ENCODE measurements at regions not wholly inside any gene's neighbourhood (a gene's known extent, or its start where the extent isn't known, plus 50 kb on each side); places are given as distances from the start of the nearest gene placed in this dataset.

DNA sequence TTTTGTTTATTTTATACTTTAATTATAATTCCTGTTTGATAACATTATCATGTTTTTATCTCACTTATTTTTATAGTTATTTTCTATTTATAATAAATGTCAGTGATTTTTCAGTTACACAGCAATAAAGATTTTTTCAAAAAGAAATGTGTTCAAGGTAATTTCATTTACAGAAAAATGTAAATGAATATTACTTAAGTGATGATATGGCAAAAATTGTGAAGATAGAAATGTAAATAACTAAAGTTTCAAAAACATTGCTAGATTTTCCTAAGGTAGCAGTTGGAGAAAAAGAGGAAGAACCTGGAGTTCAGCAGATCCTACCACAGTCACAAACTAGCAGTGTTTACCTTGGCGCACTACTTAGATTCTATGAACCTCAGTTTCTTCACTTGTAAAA lies 202.6 kb downstream of the RFPL4B start:
- H3K36me3 Mint-ChIP-seq = no peaks in the 10 kb centered on the region
- H3K27ac Mint-ChIP-seq = no peak overlapping the region
- DNase-seq (no peak), ATAC-seq (no peak)
- CTCF ChIA-PET = no interaction called here
- H3K4me1 Mint-ChIP-seq = no peaks in the 10 kb centered on the region
- no peak overlapping the region for H3K4me3 Mint-ChIP-seq
- no peaks in the 10 kb centered on the region for H3K9me3 Mint-ChIP-seq (ENCODE audit: low read depth)
- no peaks in the 10 kb centered on the region for H3K27me3 Mint-ChIP-seq

DNA sequence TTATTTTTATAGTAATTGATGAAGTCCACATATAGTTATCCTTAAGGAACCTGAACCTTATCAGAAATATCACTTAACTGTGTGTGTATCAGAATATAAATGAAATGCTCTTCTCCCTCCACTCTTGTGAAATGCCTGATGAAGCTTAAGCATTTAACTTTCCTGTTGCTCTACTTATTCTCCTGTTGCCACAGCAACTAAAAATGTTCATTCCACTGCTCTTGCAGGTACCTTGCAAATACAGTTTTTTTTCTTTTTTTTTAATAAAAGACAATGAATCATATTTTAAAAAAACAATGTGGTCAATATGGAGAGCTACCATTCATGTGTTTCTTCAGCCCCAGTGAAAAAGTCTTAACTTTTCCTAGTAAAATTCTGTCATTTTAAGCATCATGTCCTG lies 210.3 kb downstream of the RFPL4B start:
- no peak for DNase-seq
- Mint-ChIP-seq H3K4me1 (no peaks in the 10 kb centered on the region), H3K4me3 (no peak overlapping the region), H3K36me3 (no peaks in the 10 kb centered on the region), H3K27ac (no peak overlapping the region), H3K9me3 (ENCODE audit: low read depth) (no peaks in the 10 kb centered on the region), H3K27me3 (no peaks in the 10 kb centered on the region)
- CTCF ChIA-PET = no interaction called here
- no peak for ATAC-seq

GRCh38 chr6:112557961-112558360 lies 210.8 kb downstream of the RFPL4B start:
- H3K4me1 Mint-ChIP-seq = no peaks in the 10 kb centered on the region
- no peak overlapping the region for H3K27ac Mint-ChIP-seq
- H3K27me3 Mint-ChIP-seq = no peaks in the 10 kb centered on the region
- no peaks in the 10 kb centered on the region for H3K9me3 Mint-ChIP-seq (ENCODE audit: low read depth)
- CTCF ChIA-PET = interaction anchor here (0.9 kb wide), 1 partner anchor 16 kb away, joined by 3 read pairs; no protein-coding TSS in a partner anchor
- H3K4me3 Mint-ChIP-seq = no peak overlapping the region
- ATAC-seq (no peak), DNase-seq (no peak)
- H3K36me3 Mint-ChIP-seq = no peaks in the 10 kb centered on the region

GRCh38 chr6:112560651-112561050 lies 213.5 kb downstream of the RFPL4B start:
- CTCF ChIA-PET = no interaction called here
- DNase-seq = no peak

DNA sequence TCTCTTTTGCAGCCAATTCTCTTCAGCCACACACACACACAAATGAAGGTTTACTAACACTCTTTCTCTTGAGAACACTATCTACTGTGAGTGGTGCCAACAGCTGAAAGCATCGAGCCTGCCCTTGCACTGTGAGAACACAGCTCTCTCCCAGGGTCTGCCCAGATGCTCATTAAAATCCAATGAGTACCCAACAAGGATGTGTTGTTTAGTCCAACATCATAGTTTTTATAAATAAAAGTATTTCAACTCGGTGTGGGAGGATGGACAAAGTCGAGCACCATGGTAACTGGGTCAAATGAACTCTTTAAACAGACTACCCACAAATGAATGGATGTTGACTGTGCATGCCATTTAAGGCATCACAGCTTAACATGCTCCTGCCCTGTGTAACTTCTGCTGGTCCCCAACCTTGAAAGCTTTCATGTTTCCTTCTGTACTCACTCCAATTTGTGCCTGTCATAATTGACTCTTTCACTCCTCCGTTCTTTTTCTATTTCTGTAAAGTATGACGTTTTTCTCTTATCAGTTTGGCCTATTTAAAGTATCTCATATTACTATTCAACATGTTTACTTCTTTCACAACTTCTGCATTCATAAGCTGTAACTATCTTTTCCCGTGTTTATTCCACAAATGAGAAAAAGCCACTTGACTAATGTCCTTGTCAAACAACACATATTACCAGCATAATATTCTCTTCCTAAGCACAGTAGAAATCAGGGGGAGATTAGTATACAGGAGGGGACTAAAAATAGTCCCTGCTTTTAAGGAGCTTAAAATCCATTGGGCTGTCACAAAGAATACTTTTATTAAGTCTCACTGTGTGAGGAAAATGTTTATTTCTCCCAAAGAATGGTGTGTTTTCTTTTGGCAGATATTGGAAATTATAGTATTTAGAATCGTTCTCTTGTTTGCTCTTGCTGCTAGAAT lies 215.4 kb downstream of the RFPL4B start:
- no peaks in the 10 kb centered on the region for H3K27me3 Mint-ChIP-seq
- CTCF ChIA-PET = no interaction called here
- H3K4me1 Mint-ChIP-seq = no peaks in the 10 kb centered on the region
- H3K4me3 Mint-ChIP-seq = no peak overlapping the region
- H3K9me3 Mint-ChIP-seq (ENCODE audit: low read depth) = no peaks in the 10 kb centered on the region
- DNase-seq (no peak), ATAC-seq (no peak)
- H3K27ac Mint-ChIP-seq = no peak overlapping the region
- H3K36me3 Mint-ChIP-seq = no peaks in the 10 kb centered on the region

More at GRCh38 chr6:112560651-112561050, 213.5 kb downstream of the RFPL4B start:
- H3K9me3 Mint-ChIP-seq (ENCODE audit: low read depth) = no peaks in the 10 kb centered on the region
- H3K27me3 Mint-ChIP-seq = no peaks in the 10 kb centered on the region
- H3K36me3 Mint-ChIP-seq = no peaks in the 10 kb centered on the region
- no peaks in the 10 kb centered on the region for H3K4me1 Mint-ChIP-seq
- no peak overlapping the region for H3K4me3 Mint-ChIP-seq
- no peak for ATAC-seq
- H3K27ac Mint-ChIP-seq = no peak overlapping the region

DNA sequence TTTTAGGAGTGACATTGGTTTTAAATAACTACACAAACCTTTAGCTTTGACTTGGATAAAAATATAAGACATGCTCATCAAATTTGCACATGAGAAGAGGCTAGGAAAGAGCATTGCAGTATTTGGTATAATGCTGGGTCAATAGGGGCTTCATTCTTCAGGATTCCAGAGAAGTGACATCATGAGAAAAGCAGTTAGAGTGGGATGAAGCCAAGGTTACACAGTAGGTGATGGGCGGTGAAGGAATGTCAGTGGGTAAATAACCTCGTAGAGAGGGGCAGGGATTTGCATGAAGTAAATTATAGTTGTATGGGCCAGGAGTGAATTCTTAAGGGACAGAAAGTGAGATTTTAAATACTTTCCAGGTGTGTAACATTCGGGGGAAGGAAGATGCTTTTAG lies 216.2 kb downstream of the RFPL4B start:
- Mint-ChIP-seq H3K27me3 (no peaks in the 10 kb centered on the region), H3K36me3 (no peaks in the 10 kb centered on the region), H3K27ac (no peak overlapping the region), H3K4me1 (no peaks in the 10 kb centered on the region), H3K4me3 (no peak overlapping the region), H3K9me3 (ENCODE audit: low read depth) (no peaks in the 10 kb centered on the region)
- ATAC-seq (no peak), DNase-seq (no peak)
- CTCF ChIA-PET = no interaction called here

GRCh38 chr6:112568066-112568465 lies 220.9 kb downstream of the RFPL4B start:
- no peaks in the 10 kb centered on the region for H3K9me3 Mint-ChIP-seq (ENCODE audit: low read depth)
- CTCF ChIA-PET = no interaction called here
- H3K4me3 Mint-ChIP-seq = no peak overlapping the region
- no peak overlapping the region for H3K27ac Mint-ChIP-seq
- H3K36me3 Mint-ChIP-seq = no peaks in the 10 kb centered on the region
- no peak for ATAC-seq
- no peaks in the 10 kb centered on the region for H3K27me3 Mint-ChIP-seq
- no peaks in the 10 kb centered on the region for H3K4me1 Mint-ChIP-seq
- DNase-seq = no peak

DNA sequence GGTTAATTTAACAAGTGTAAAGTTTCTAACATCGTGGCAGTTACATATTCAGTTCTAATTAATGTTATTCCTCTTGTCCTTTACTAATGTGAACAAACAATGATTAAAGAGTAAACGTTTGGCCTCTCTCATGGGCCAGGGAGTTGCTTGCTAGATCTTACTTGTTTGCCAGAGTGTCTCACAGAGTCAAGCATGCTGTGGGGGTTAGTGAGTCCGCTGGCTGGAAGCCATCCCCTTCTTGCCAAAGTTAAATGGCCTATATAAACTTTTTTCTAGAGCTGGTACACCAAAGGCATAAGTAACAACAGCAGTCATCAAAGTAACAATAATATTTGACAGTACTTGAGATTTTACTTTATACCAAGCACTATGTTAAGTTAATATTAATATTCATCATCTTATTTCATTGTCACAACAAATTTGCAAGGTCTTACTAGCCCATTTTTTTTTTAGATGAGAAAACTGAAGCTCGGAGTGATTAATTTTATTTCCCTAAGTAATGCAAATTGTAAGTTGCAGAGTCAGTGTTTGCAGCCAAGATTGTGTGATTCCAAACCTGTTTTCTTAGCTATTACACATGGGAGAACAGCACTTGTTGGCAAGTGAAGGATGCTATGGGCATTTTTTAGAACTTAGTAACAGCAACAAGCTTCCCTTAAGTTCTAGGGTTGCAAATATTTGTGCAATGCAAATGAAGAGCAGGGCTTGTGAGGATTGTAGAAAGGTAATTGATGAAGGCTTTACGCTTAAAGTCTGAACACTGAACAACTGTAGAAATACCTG lies 224.5 kb downstream of the RFPL4B start:
- Mint-ChIP-seq H3K9me3 (ENCODE audit: low read depth) (no peaks in the 10 kb centered on the region), H3K36me3 (no peaks in the 10 kb centered on the region), H3K4me1 (no peaks in the 10 kb centered on the region), H3K27me3 (no peaks in the 10 kb centered on the region), H3K27ac (no peak overlapping the region), H3K4me3 (no peak overlapping the region)
- ATAC-seq = no peak
- no peak for DNase-seq
- CTCF ChIA-PET = no interaction called here

- no peaks in the 10 kb centered on the region for H3K27me3 Mint-ChIP-seq
- CTCF ChIA-PET = interaction anchor here (1.0 kb wide), 1 partner anchor 16 kb away, joined by 3 read pairs; no protein-coding TSS in a partner anchor
These were observed 227.1 kb downstream of the RFPL4B start for GRCh38 chr6:112574190-112574589.

DNA sequence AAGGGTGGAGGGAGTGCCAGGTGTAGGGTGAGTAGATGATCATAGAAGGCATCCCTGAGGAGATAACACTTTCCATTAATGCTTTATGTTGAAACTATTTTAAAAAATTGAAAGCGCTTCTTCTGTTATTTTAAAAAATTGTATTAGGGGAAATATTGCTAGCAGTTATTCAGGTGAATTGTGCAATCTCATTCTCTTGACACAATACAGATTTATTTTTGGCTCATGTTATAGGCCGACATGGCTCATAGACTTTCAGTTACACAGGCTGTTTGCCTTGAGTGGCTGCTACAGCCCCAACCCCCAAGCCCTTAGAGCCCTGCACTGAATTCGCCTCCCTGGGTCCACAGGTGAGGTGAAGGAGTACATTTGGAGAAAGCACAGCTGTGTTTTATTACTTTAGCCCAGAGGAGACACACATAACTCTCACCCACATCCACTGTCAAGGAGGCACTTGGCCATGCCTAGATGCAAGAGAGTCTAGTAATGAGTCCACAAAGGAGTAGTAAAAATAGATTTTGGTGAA lies 228.2 kb downstream of the RFPL4B start:
- ATAC-seq = no peak
- no peak for DNase-seq
- H3K27me3 Mint-ChIP-seq = no peaks in the 10 kb centered on the region
- no peaks in the 10 kb centered on the region for H3K4me1 Mint-ChIP-seq
- no peak overlapping the region for H3K4me3 Mint-ChIP-seq
- no peaks in the 10 kb centered on the region for H3K9me3 Mint-ChIP-seq (ENCODE audit: low read depth)
- H3K27ac Mint-ChIP-seq = no peak overlapping the region
- CTCF ChIA-PET = no interaction called here
- no peaks in the 10 kb centered on the region for H3K36me3 Mint-ChIP-seq

More at GRCh38 chr6:112574190-112574589, 227.1 kb downstream of the RFPL4B start:
- no peak for ATAC-seq
- DNase-seq = no peak
- Mint-ChIP-seq H3K27ac (no peak overlapping the region), H3K4me3 (no peak overlapping the region), H3K4me1 (no peaks in the 10 kb centered on the region), H3K9me3 (ENCODE audit: low read depth) (no peaks in the 10 kb centered on the region), H3K36me3 (no peaks in the 10 kb centered on the region)

- CTCF ChIA-PET = no interaction called here
- DNase-seq = no peak
- no peaks in the 10 kb centered on the region for H3K36me3 Mint-ChIP-seq
- ATAC-seq = no peak
- no peak overlapping the region for H3K4me3 Mint-ChIP-seq
- no peak overlapping the region for H3K27ac Mint-ChIP-seq
- no peaks in the 10 kb centered on the region for H3K9me3 Mint-ChIP-seq (ENCODE audit: low read depth)
- no peaks in the 10 kb centered on the region for H3K4me1 Mint-ChIP-seq
- no peaks in the 10 kb centered on the region for H3K27me3 Mint-ChIP-seq
These were observed 229.3 kb downstream of the RFPL4B start for GRCh38 chr6:112576423-112576822.

DNA sequence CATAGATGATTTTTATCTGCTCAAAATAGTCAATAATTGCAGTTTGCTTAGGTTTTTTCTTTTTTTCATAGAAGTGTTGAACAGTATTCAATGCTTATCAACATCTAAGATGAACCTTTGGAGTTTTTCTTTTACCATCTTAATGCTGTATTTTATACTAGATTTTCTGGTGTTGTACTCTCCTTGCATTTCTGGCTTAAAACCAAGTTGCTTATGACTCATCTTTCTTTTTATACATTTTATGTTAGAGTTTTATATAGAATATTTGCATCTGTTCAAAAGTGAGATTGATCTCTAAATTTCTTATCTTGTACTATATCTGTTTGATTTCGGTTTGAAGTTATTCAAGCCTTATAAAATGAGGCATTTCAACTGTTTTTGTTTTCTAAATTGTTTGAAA lies 232.5 kb downstream of the RFPL4B start:
- Mint-ChIP-seq H3K4me1 (no peaks in the 10 kb centered on the region), H3K4me3 (no peak overlapping the region), H3K27ac (no peak overlapping the region), H3K27me3 (no peaks in the 10 kb centered on the region), H3K36me3 (no peaks in the 10 kb centered on the region), H3K9me3 (ENCODE audit: low read depth) (no peaks in the 10 kb centered on the region)
- DNase-seq = no peak
- CTCF ChIA-PET = no interaction called here
- ATAC-seq = no peak

GRCh38 chr6:112581015-112581414 lies 233.9 kb downstream of the RFPL4B start:
- Mint-ChIP-seq H3K36me3 (no peaks in the 10 kb centered on the region), H3K4me3 (no peak overlapping the region), H3K9me3 (ENCODE audit: low read depth) (no peaks in the 10 kb centered on the region), H3K27ac (no peak overlapping the region), H3K4me1 (no peaks in the 10 kb centered on the region), H3K27me3 (no peaks in the 10 kb centered on the region)
- ATAC-seq (no peak), DNase-seq (no peak)
- CTCF ChIA-PET = no interaction called here

GRCh38 chr6:112590326-112590725 lies 243.2 kb downstream of the RFPL4B start:
- no peak for ATAC-seq
- no peak overlapping the region for H3K4me3 Mint-ChIP-seq
- H3K27ac Mint-ChIP-seq = no peak overlapping the region
- H3K27me3 Mint-ChIP-seq = no peaks in the 10 kb centered on the region
- no peak for DNase-seq
- no peaks in the 10 kb centered on the region for H3K4me1 Mint-ChIP-seq
- CTCF ChIA-PET = no interaction called here
- peaks cover 4% of the 10 kb centered on the region for H3K9me3 Mint-ChIP-seq (ENCODE audit: low read depth)
- H3K36me3 Mint-ChIP-seq = no peaks in the 10 kb centered on the region
